GM23338 (cell line): ENCODE measurements at regions not wholly inside any gene's neighbourhood (a gene's known extent, or its start where the extent isn't known, plus 50 kb on each side); places are given as distances from the start of the nearest gene placed in this dataset.

ENCODE experiments used
- ATAC-seq: fragments of 200-7000 bp; cut with Tn5 transposase; 3 replicates; pipeline ENCODE4 v1.9.1; 2020
- DNase-seq: peaks from one replicate; pipeline ENCODE4 v3.0.0-alpha.2; 2015; ENCODE audit warnings: low spot score
- H2AFZ ChIP-seq: fragments of 200-600 bp; sonication (generic); 2 replicates; pipeline ENCODE4 v1.8.0; 2016; ENCODE audit warnings: antibody characterized with exemption, mild to moderate bottlenecking, moderate library complexity
- H3F3A ChIP-seq: fragments of 200-600 bp; sonication (generic); replicated peaks from 2 replicates; pipeline ENCODE4 v1.8.0; 2017; ENCODE audit warnings: antibody characterized with exemption, mixed run types, low read depth
- H3K27ac ChIP-seq: fragments of 200-600 bp; sonication (generic); 2 replicates; pipeline ENCODE4 v1.6.1; 2016; ENCODE audit warnings: low read depth
- H3K27me3 ChIP-seq: fragments of 200-600 bp; sonication (generic); 2 replicates; pipeline ENCODE4 v1.8.0; 2016; ENCODE audit warnings: mild to moderate bottlenecking, mixed run types, moderate library complexity; ENCODE audit not compliant: insufficient read depth
- H3K36me3 ChIP-seq: fragments of 200-600 bp; sonication (generic); 2 replicates; pipeline ENCODE4 v1.8.0; 2016; ENCODE audit warnings: mild to moderate bottlenecking; ENCODE audit not compliant: insufficient read depth
- H3K4me1 ChIP-seq: fragments of 200-600 bp; sonication (generic); 2 replicates; pipeline ENCODE4 v1.8.0; 2016; ENCODE audit warnings: mild to moderate bottlenecking, moderate library complexity; ENCODE audit not compliant: insufficient read depth
- H3K4me2 ChIP-seq: fragments of 200-600 bp; sonication (generic); 2 replicates; pipeline ENCODE4 v1.7.1; 2017; ENCODE audit warnings: mixed run types
- H3K4me3 ChIP-seq: fragments of 200-600 bp; sonication (generic); 2 replicates; pipeline ENCODE4 v1.6.1; 2016; ENCODE audit warnings: mixed run types
- H3K79me2 ChIP-seq: fragments of 200-600 bp; sonication (generic); replicated peaks from 2 replicates; pipeline ENCODE4 v1.8.0; 2017; ENCODE audit warnings: mild to moderate bottlenecking; ENCODE audit not compliant: insufficient read depth
- H3K9me2 ChIP-seq: fragments of 200-600 bp; sonication (generic); 2 replicates; pipeline ENCODE4 v1.8.0; 2017; ENCODE audit not compliant: insufficient read depth
- H4K20me1 ChIP-seq: fragments of 200-600 bp; sonication (generic); replicated peaks from 2 replicates; pipeline ENCODE4 v1.8.0; 2017; ENCODE audit warnings: mild to moderate bottlenecking; ENCODE audit not compliant: insufficient read depth
- H3K27ac Mint-ChIP-seq: 2 replicates; pipeline ENCODE4 v1.8.0; 2020; ENCODE audit warnings: inconsistent platforms, mild to moderate bottlenecking, moderate library complexity, mixed read lengths
- H3K27me3 Mint-ChIP-seq: 3 replicates; pipeline ENCODE4 v1.8.0; 2022; ENCODE audit warnings: low read depth, mild to moderate bottlenecking, moderate library complexity, mixed read lengths, inconsistent platforms; ENCODE audit not compliant: insufficient read depth, poor library complexity
- H3K36me3 Mint-ChIP-seq: 3 replicates; pipeline ENCODE4 v1.8.0; 2021; ENCODE audit warnings: low read depth, mild to moderate bottlenecking, inconsistent platforms, moderate library complexity, mixed read lengths
- H3K4me1 Mint-ChIP-seq: 3 replicates; pipeline ENCODE4 v1.8.0; 2020; ENCODE audit warnings: mild to moderate bottlenecking, inconsistent platforms, mixed read lengths
- H3K4me3 Mint-ChIP-seq: 3 replicates; pipeline ENCODE4 v1.8.0; 2021; ENCODE audit warnings: moderate library complexity, mild to moderate bottlenecking, inconsistent platforms, mixed read lengths
- H3K9me3 Mint-ChIP-seq: 3 replicates; pipeline ENCODE4 v1.8.0; 2020; ENCODE audit warnings: moderate library complexity, mild to moderate bottlenecking, inconsistent platforms, mixed read lengths
- CREB1 ChIP-seq: fragments of 250-450 bp; sonication (Bioruptor Pico); IDR thresholded peaks from 2 replicates; pipeline ENCODE4 v1.5.0; 2020; ENCODE audit warnings: low read depth, mild to moderate bottlenecking, moderate library complexity
- CTCF ChIP-seq, 2 experiments: fragments of 200-600 bp in 1 of 2; sonication (generic) in 1 of 2; conservative IDR thresholded peaks; 2 replicates each; pipeline versions ENCODE4 v1.5.1 to v1.6.1; 2016 to 2017; ENCODE audit warnings: antibody characterized with exemption in 2 of 2, low read depth in 2 of 2, mild to moderate bottlenecking in 2 of 2, moderate library complexity in 1 of 2
- ETS1 ChIP-seq: IDR thresholded peaks from 2 replicates; pipeline ENCODE4 v1.6.1; 2016; ENCODE audit warnings: antibody characterized with exemption
- EZH2 ChIP-seq: fragments of 200-600 bp; sonication (generic); IDR thresholded peaks from one replicate; pipeline ENCODE4 v1.8.0; 2017; ENCODE audit warnings: antibody characterized with exemption, mild to moderate bottlenecking, low read depth; ENCODE audit not compliant: unreplicated experiment
- EZH2phosphoT487 ChIP-seq: fragments of 200-600 bp; sonication (generic); IDR thresholded peaks from one replicate; pipeline ENCODE4 v1.8.1; 2018; ENCODE audit warnings: antibody characterized with exemption; ENCODE audit not compliant: unreplicated experiment
- JUNB ChIP-seq: IDR thresholded peaks from one replicate; pipeline ENCODE4 v1.6.1; 2016; ENCODE audit warnings: antibody characterized with exemption; ENCODE audit not compliant: unreplicated experiment
- NANOG ChIP-seq: IDR thresholded peaks from 2 replicates; pipeline ENCODE4 v1.6.1; 2016; ENCODE audit warnings: antibody characterized with exemption, borderline replicate concordance
- POLR2AphosphoS5 ChIP-seq: IDR thresholded peaks from 2 replicates; pipeline ENCODE4 v1.6.1; 2016; ENCODE audit warnings: antibody characterized with exemption, low read depth
- REST ChIP-seq: IDR thresholded peaks from one replicate; pipeline ENCODE4 v1.6.1; 2018; ENCODE audit warnings: antibody characterized with exemption; ENCODE audit not compliant: unreplicated experiment
- STAT1 ChIP-seq: IDR thresholded peaks from one replicate; pipeline ENCODE4 v1.6.1; 2016; ENCODE audit warnings: antibody characterized with exemption; ENCODE audit not compliant: unreplicated experiment
- ZNF114 ChIP-seq: fragments of 250-450 bp; sonication (Bioruptor Pico); IDR thresholded peaks from 2 replicates; pipeline ENCODE4 v1.5.0; 2020; ENCODE audit warnings: mild to moderate bottlenecking, moderate library complexity
- ZNF331 ChIP-seq: fragments of 250-450 bp; sonication (Bioruptor Pico); IDR thresholded peaks from 2 replicates; pipeline ENCODE4 v1.5.0; 2020; ENCODE audit warnings: low read depth, mild to moderate bottlenecking, moderate library complexity

DNA sequence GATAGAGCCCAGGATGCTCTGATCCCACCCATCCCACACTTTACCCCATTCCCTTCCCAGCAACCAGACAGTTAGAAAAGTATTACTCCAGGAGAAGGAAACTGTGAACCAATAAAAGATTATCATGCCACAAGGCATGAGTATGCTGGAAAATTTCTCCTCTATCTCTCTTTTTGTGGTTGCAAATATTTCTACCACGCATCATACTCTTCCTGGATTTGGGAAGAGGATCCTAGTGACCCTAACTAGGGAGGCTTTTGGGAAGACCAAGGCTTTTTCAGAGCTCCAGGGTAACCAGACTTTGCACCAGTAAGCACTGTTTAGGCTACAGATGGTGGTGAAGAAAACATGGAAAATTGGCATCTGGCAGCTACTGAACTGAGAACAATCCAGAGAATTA lies 257.6 kb upstream of the CLNK start (continued):
- TF ChIP-seq CTCF (conservative IDR thresholded peaks at IDR 0.05; ENCODE audit: low read depth in 2 of 2) (no peak), EZH2phosphoT487 (no peak), POLR2AphosphoS5 (no peak)

GRCh38 chr4:10929818-10930217 lies 245.2 kb upstream of the CLNK start:
- H3K4me3 Mint-ChIP-seq: no peak overlapping the region
- no peaks in the 10 kb centered on the region for H4K20me1 ChIP-seq

More at GRCh38 chr4:10929818-10930217, 245.2 kb upstream of the CLNK start:
- Histone ChIP-seq H3K4me3 (no peak overlapping the region), H3F3A (no peaks in the 10 kb centered on the region), H3K4me2 (no peak overlapping the region), H3K79me2 (no peaks in the 10 kb centered on the region), H3K27ac (no peak overlapping the region), H3K9me2 (peaks cover 9% of the 10 kb centered on the region; the same call in 1 of the 2 replicates), H3K27me3 (no peaks in the 10 kb centered on the region), H3K36me3 (no peaks in the 10 kb centered on the region), H2AFZ (no peak overlapping the region), H3K4me1 (no peaks in the 10 kb centered on the region)
- TF ChIP-seq ETS1: no peak
- no peak for TF ChIP-seq CREB1 (CRISPR knock-in tag)
- TF ChIP-seq NANOG: no peak
- TF ChIP-seq EZH2: no peak
- TF ChIP-seq ZNF331 (CRISPR knock-in tag): no peak
- no peak for TF ChIP-seq JUNB
- no peak for TF ChIP-seq POLR2AphosphoS5
- no peak for TF ChIP-seq EZH2phosphoT487
- TF ChIP-seq STAT1: no peak
- TF ChIP-seq ZNF114 (CRISPR knock-in tag): no peak
- TF ChIP-seq REST: no peak
- TF ChIP-seq CTCF (conservative IDR thresholded peaks at IDR 0.05; ENCODE audit: low read depth in 2 of 2): no peak
- H3K9me3 Mint-ChIP-seq: no peaks in the 10 kb centered on the region
- H3K36me3 Mint-ChIP-seq: no peaks in the 10 kb centered on the region
- no peak for ATAC-seq
- no peak for DNase-seq
- peaks cover 4% of the 10 kb centered on the region for H3K27me3 Mint-ChIP-seq
- peaks cover 3% of the 10 kb centered on the region for H3K4me1 Mint-ChIP-seq
- no peak overlapping the region for H3K27ac Mint-ChIP-seq
